HEK293T (cell line): ENCODE measurements at regions not wholly inside any gene's neighbourhood (a gene's known extent, or its start where the extent isn't known, plus 50 kb on each side); places are given as distances from the start of the nearest gene placed in this dataset.
"Not testable (repeated sequence)": the region's sequence is repeated elsewhere in the genome, so short reads cannot be mapped to it uniquely, and the experiment has no call there.

Experiments
- CTBP1 ChIP-seq: fragments of 450-650 bp; IDR thresholded peaks from 2 replicates; pipeline ENCODE4 v1.6.1; 2016; ENCODE audit warnings: borderline replicate concordance
- FOXA1 ChIP-seq: fragments of 450-650 bp; IDR thresholded peaks from 2 replicates; pipeline ENCODE4 v1.6.1; 2016; ENCODE audit warnings: mild to moderate bottlenecking
- FOXM1 ChIP-seq: fragments of 450-650 bp; IDR thresholded peaks from 2 replicates; pipeline ENCODE4 v1.6.1; 2017; ENCODE audit warnings: mild to moderate bottlenecking, borderline replicate concordance
- HDGF ChIP-seq: fragments of 450-650 bp; IDR thresholded peaks from 2 replicates; pipeline ENCODE4 v1.6.1; 2017; ENCODE audit warnings: antibody characterized with exemption, borderline replicate concordance
- NFRKB ChIP-seq: fragments of 450-650 bp; IDR thresholded peaks from 2 replicates; pipeline ENCODE4 v1.6.1; 2016; ENCODE audit warnings: mild to moderate bottlenecking, moderate library complexity
- SUZ12 ChIP-seq: fragments of 450-650 bp; IDR thresholded peaks from 2 replicates; pipeline ENCODE4 v1.6.1; 2016; ENCODE audit warnings: mild to moderate bottlenecking

GRCh38 chr4:189667386-189667785 lies 273.3 kb upstream of the FRG1 start:
- TF ChIP-seq FOXA1, SUZ12, FOXM1, NFRKB, CTBP1, HDGF: not testable (repeated sequence)
